HFFc6 (cell line): ENCODE measurements at regions not wholly inside any gene's neighbourhood (a gene's known extent, or its start where the extent isn't known, plus 50 kb on each side); places are given as distances from the start of the nearest gene placed in this dataset.
A peak's percentile ranks its signal among the peaks of the same experiment; 100 is the strongest.

Experiments used
- DNase-seq: peaks from one replicate; pipeline ENCODE4 v3.0.0-alpha.2; 2018
- H3K27ac Mint-ChIP-seq: 2 replicates; pipeline ENCODE4 v1.8.0; 2020; ENCODE audit warnings: mild to moderate bottlenecking, mixed read lengths
- H3K27me3 Mint-ChIP-seq: 2 replicates; pipeline ENCODE4 v1.8.0; 2021; ENCODE audit warnings: mild to moderate bottlenecking, moderate library complexity, mixed read lengths; ENCODE audit not compliant: insufficient read depth
- H3K36me3 Mint-ChIP-seq: 2 replicates; pipeline ENCODE4 v1.8.0; 2021; ENCODE audit warnings: low read depth, mixed read lengths
- H3K4me1 Mint-ChIP-seq: 2 replicates; pipeline ENCODE4 v1.8.0; 2020; ENCODE audit warnings: low read depth, mixed read lengths
- H3K4me3 Mint-ChIP-seq: 2 replicates; pipeline ENCODE4 v1.8.0; 2020; ENCODE audit warnings: mild to moderate bottlenecking, moderate library complexity, mixed read lengths
- H3K9me3 Mint-ChIP-seq: 2 replicates; pipeline ENCODE4 v1.8.0; 2020; ENCODE audit warnings: mild to moderate bottlenecking, mixed read lengths
- CTCF ChIP-seq: fragments of 200-600 bp; sonication (generic); IDR thresholded peaks from 2 replicates; pipeline ENCODE4 v1.5.0; 2021; ENCODE audit warnings: antibody characterized with exemption, mild to moderate bottlenecking

- Mint-ChIP-seq H3K36me3 (no peaks in the 10 kb centered on the region), H3K4me1 (no peaks in the 10 kb centered on the region), H3K27me3 (no peaks in the 10 kb centered on the region; the same call in 1 of the 2 replicates), H3K27ac (no peak overlapping the region), H3K4me3 (no peak overlapping the region), H3K9me3 (peaks cover 8% of the 10 kb centered on the region)
- TF ChIP-seq CTCF: no peak
- no peak for DNase-seq
Observed at GRCh38 chrX:111007238-111007637, 88.8 kb upstream of the PAK3 start.

- Mint-ChIP-seq H3K4me1 (no peaks in the 10 kb centered on the region), H3K4me3 (no peak overlapping the region), H3K27ac (no peak overlapping the region), H3K9me3 (peaks cover 8% of the 10 kb centered on the region), H3K36me3 (no peaks in the 10 kb centered on the region), H3K27me3 (no peaks in the 10 kb centered on the region; the same call in 1 of the 2 replicates)
- no peak for TF ChIP-seq CTCF
- DNase-seq: no peak
Observed at GRCh38 chrX:111006116-111006515, 89.9 kb upstream of the PAK3 start.

GRCh38 chrX:111005166-111005565 lies 90.8 kb upstream of the PAK3 start:
- Mint-ChIP-seq H3K4me1 (no peaks in the 10 kb centered on the region), H3K9me3 (peaks cover 8% of the 10 kb centered on the region), H3K4me3 (no peak overlapping the region), H3K36me3 (no peaks in the 10 kb centered on the region), H3K27ac (no peak overlapping the region), H3K27me3 (no peaks in the 10 kb centered on the region)
- DNase-seq: no peak
- no peak for TF ChIP-seq CTCF

GRCh38 chrX:111003118-111003517 lies 92.9 kb upstream of the PAK3 start:
- no peaks in the 10 kb centered on the region for H3K4me1 Mint-ChIP-seq
- H3K27me3 Mint-ChIP-seq: no peaks in the 10 kb centered on the region
- no peak for DNase-seq
- no peak for TF ChIP-seq CTCF
- no peak overlapping the region for H3K4me3 Mint-ChIP-seq
- H3K27ac Mint-ChIP-seq: no peak overlapping the region
- H3K36me3 Mint-ChIP-seq: no peaks in the 10 kb centered on the region
- H3K9me3 Mint-ChIP-seq: peaks cover 14% of the 10 kb centered on the region

GRCh38 chrX:110992611-110993010 lies 103.4 kb upstream of the PAK3 start:
- Mint-ChIP-seq H3K4me3 (no peak overlapping the region), H3K27ac (no peak overlapping the region), H3K4me1 (no peaks in the 10 kb centered on the region), H3K36me3 (no peaks in the 10 kb centered on the region), H3K27me3 (no peaks in the 10 kb centered on the region; the same call in 1 of the 2 replicates), H3K9me3 (peaks cover 13% of the 10 kb centered on the region)
- no peak for DNase-seq
- peak; percentile 46; the same call in 1 of the 2 replicates for TF ChIP-seq CTCF

GRCh38 chrX:110989869-110990268 lies 106.1 kb upstream of the PAK3 start:
- H3K4me1 Mint-ChIP-seq: no peaks in the 10 kb centered on the region
- no peaks in the 10 kb centered on the region; the same call in 1 of the 2 replicates for H3K27me3 Mint-ChIP-seq
- H3K4me3 Mint-ChIP-seq: no peak overlapping the region
- TF ChIP-seq CTCF: no peak
- no peak for DNase-seq
- H3K27ac Mint-ChIP-seq: no peak overlapping the region
- peaks cover 5% of the 10 kb centered on the region for H3K9me3 Mint-ChIP-seq
- no peaks in the 10 kb centered on the region for H3K36me3 Mint-ChIP-seq
